HG03025 (cell line): ENCODE measurements at regions not wholly inside any gene's neighbourhood (a gene's known extent, or its start where the extent isn't known, plus 50 kb on each side); places are given as distances from the start of the nearest gene placed in this dataset.
A peak's percentile ranks its signal among the peaks of the same experiment; 100 is the strongest.

Experiments
- ATAC-seq: cut with Tn5 transposase; IDR thresholded peaks from one replicate; pipeline ENCODE4 v1.9.1; 2021; ENCODE audit warnings: mild to moderate bottlenecking, moderate library complexity; ENCODE audit not compliant: unreplicated experiment, low FRiP score

- ATAC-seq, result peak; percentile 72
Measured at GRCh38 chr2:184463102-184463865, 135.0 kb upstream of the ZNF804A start.

DNA sequence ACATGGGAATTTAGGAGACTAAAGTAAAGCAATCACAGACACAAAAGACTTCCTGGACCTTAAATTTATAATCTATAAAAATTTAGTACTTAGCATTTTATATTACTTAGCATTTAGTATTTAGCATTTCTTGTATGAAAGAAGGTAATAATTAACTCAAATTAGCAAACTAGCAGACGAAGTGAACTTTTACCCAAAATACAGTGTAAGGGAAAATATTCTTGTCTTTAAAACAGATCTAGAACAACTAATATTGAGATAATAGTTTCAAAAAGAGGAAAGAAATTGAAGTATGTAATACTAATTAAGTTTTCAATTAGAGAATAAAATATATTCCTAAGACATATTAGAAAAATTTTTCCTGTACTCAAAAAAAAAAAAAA is 134.5 kb upstream of the ZNF804A start:
- no peak for ATAC-seq

GRCh38 chr2:184468826-184469225 is 129.5 kb upstream of the ZNF804A start:
- no peak for ATAC-seq

- no peak for ATAC-seq
Measured at GRCh38 chr2:184472481-184472880, 125.8 kb upstream of the ZNF804A start.

DNA sequence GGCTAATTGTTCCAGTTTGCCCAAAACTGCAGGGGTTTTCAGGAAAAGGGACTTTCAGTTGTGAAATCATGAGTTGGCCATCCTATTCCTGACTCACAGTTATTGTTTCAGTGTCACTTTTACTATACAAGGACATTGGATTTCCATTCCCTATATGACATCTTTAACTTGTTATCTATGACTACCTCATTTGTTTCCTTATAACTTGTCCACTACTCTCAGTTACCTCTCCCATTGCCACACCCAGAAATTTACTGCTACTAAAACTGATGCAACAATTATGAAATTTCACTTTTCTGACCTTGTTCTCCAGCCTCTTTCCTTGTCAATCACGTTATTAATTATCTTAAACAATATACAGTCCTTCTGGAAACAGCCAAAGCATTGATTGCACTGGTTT is 116.5 kb upstream of the ZNF804A start:
- ATAC-seq, result no peak

- ATAC-seq, result no peak
Measured at GRCh38 chr2:184498936-184499335, 99.4 kb upstream of the ZNF804A start.

DNA sequence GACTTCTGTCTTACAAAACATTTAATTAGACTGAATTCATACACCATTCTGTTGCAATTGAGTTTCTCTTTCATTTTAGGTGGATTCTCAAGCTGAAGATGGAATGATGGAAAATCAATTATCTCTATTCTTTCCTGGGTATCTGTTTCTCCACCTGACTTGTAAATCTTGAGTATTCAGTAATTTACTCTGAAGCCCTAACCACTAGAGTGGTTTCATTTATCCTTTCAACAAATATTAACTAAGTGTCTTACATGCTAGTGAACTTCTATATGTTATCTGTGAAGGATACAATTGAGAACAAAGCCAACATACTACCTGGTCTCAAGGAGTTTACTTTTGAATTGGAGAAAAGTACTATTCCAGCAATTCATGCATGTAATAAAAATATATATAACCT is 94.1 kb upstream of the ZNF804A start:
- ATAC-seq, result no peak

GRCh38 chr2:184507254-184507653 is 91.1 kb upstream of the ZNF804A start:
- no peak for ATAC-seq

GRCh38 chr2:184517402-184517801 is 80.9 kb upstream of the ZNF804A start:
- ATAC-seq, result no peak

DNA sequence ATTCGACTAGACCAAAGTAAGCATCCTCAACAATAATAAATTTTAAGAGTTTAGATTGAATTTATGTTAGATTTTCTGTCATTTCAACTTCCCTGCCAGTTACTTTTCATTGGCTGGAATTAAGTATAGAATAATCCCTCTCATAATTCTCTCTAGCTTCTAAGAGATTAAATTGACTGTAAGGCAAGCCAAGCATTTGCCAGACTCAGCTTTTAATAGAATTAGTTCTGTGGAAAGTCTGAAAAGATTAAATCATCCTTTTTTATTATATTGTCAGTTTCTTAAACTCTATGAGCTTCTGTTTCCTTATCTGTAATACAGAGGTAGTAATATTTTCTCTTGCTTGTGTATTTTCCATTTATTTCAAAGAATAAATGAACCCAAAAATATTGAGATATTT is 77.9 kb upstream of the ZNF804A start:
- ATAC-seq, result no peak

GRCh38 chr2:184523732-184524131 is 74.6 kb upstream of the ZNF804A start:
- ATAC-seq, result no peak

DNA sequence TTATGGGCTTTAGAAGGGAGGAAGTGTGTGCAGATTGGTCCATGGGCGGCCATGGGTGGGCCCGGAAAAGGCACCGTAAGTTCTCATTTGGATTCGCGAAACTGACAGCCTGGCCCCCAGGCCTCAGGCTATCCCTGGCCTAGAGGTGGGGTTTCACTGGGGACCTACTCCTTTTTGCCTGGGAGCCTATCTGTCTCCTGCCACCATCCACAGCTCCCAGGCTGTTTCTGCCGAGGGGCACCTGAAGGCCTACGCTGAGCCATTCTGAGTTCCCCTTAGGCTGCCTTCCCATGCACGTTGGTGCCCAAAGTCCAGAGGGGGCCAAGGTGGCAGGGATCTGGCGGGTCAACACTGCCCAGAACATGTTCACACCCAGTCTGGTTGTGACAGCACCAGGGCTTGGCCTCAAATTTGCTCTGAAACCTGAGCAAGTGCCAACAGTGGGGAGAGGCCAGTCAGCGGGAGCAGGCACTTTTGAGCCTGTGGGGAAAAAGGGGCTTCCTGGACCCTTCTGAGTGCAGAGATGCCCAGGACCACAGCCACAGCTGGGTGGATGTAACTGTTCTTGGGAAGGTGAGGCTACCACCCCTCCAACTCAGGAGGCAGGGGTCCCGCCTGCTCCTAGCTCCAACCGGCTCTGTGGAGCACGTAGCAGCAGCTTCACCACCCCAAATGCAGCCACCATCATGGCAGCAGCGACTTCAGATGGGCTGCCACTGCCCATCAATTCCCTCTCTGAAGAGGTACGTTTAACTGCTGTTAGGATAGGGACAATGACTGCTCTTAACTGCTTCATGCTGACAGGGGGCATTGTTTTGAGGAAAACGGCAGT is 73.6 kb upstream of the ZNF804A start:
- no peak for ATAC-seq

- ATAC-seq, result no peak
Measured at GRCh38 chr2:184527058-184527457, 71.3 kb upstream of the ZNF804A start.

DNA sequence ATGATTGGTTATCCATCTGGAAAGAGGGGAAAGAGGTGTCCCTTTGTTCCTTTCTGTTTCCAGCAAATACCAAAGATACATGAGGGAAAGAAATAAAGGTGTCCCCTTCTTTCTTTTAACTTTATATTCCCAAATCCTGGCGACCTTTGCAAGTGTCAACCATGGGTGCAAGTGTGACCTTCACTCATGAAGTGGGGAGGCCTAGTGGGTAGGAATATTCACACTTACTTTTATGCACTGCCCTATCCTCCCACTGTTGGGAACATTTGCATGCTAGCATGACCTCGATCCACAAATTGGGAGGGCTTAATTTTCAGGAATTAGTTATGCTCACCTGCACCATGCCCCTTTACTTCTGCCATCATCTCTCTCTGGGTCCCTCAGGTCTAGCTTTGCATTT is 70.2 kb upstream of the ZNF804A start:
- ATAC-seq, result no peak

DNA sequence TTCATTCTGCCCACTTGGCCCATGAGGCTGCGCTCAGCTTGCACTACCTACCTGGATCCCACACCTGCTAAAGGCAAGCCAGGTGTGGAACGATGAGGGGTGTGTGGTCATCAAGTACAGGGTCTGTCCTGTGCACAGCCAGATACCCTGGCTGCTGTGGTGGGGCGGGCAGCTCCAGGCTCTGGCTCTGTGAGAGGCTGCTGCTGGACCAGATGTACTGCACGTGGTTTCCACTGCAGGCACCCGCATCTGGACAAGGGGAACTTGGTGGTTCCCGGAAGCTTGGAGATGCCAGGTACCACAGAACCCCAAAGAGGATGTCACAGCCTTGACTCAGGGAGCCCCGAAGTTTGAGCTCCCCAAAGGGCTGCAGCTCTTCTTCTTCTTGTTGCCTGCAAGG is 68.1 kb upstream of the ZNF804A start:
- no peak for ATAC-seq

DNA sequence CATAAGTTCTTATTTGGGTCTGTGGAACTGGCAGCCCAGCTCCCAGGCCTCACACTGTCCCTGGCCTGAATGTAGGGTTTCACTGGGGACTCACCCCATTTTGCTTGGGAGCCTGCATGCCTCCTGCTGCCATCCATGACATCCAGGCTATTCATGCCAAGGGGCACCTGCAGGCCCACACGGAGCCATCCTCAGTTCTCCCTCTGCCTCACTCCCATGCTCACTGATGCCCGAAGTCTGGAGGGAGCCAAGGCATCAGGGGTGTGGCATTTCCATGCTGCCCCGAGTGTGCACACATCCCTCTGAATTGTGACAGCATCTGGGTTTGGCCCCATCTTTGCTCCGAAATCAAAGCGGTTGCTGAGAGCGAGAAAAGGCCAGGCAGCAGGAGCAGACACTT is 67.4 kb upstream of the ZNF804A start:
- no peak for ATAC-seq

DNA sequence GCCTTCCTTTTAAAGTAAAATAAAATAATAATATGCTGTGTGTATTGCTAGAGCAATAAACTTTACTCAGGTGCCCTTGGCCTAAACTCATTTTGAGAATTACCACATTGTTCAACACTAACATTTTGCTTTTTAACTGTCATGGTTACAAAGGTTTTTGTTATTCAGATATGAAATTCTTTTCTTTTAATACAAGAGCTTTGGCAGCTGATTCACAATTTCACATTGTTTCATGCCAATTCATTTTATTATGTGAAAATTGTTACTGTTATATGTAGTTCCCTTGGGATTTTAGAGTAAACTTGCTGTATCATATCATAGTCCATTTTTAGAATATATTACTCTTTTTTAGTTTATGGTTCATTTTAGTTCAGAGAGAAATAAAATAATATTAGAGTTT is 65.8 kb upstream of the ZNF804A start:
- ATAC-seq, result no peak

DNA sequence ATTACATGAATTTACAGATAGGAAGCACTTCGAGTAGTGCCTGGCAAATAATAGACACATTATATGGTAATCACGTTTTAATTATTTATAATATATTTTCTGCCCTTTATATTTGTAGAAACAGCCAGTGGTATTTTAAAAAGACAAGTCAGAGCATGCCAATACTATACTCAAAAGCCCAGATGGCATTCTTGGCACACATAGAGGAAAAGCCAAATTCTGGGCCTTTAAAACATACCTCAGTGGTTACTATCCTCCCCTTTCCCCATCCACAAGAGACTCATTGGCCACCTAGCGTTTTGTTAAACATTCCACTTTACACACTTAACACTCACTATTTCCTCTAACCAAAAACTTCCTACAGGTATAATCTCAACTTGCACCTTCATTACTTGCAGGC is 63.3 kb upstream of the ZNF804A start:
- no peak for ATAC-seq

DNA sequence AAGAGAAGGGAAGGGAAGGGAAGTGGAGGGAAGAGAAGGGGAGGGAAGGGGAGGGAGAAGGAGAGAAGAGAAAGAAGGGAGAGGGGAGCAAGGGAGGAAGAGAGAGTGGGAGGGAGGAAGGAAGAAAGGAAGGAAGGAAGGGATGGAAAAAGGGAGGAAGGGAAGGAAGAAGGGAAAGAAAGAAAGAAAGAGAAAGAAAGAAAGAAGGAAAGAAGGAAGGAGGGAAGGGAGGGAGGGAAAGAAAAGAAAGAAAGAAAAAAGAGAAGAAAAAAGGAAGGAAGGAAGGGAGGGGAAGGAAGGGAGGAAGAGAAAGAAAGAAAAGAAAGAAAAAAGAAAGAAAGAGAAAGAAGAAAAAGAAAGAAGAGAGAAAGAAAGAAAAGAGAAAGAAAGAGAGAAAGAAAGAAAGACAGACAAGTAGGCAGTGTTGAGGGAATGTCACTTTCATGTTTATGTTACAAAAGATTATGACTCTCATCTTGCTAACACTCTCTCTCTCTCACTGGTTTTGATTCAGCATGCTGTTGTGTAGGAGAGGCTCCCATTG is 58.0 kb upstream of the ZNF804A start:
- ATAC-seq, result no peak

DNA sequence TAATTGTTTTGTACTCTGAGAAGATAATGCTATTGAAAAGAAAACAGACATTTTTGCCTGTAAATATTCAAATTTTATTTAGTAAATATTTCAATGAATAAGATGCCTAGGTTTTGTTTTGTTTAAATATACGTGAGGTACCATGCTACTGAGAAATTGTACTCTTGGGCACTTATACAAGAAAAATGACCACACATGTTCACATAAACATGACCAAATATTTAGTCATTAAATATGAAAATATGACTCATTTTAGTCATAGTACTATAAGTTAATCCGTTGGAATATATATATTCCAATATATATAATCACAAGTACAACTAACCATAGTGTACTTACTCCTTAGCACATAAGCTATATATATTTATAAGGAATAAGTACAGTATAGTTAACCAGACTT is 56.7 kb upstream of the ZNF804A start:
- ATAC-seq, result no peak

DNA sequence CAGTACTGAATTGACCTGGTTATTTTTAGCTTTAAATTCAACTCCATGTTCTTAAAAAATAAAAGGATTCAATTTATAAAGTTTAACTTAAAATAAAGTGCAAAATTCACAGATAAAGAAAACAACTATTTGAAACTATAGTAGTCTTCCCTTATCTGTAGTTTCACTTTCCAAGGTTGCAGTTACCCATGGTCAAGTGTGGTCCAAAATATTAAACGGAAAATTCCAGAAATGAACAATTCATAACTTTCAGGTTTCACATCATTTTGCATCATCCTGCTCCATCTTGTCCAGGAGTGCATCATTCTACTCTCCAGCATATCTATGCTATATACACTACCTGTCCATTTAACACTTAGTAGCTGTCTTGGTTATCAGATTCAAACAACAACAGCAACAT is 54.5 kb upstream of the ZNF804A start:
- no peak for ATAC-seq
